PC-3 (cell line): ENCODE measurements at regions not wholly inside any gene's neighbourhood (a gene's known extent, or its start where the extent isn't known, plus 50 kb on each side); places are given as distances from the start of the nearest gene placed in this dataset.

ENCODE experiments used
- ATAC-seq: fragments of 200-7000 bp; cut with Tn5 transposase; 2 replicates; pipeline ENCODE4 v1.9.1; 2020; ENCODE audit warnings: mild to moderate bottlenecking, moderate library complexity
- BruUV-seq: library from RNA; stranded (reverse); fragments of 400-500 nt; replicated peaks from 2 replicates; lab custom pipeline; 2021; lab: Mats Ljungman, UMichigan
- CTCF ChIA-PET: fragments of 300-600 bp; sonication (Branson Sonifier 250); formaldehyde crosslinking; loops from one replicate; lab custom pipeline; 2022; ENCODE audit warnings: antibody characterized with exemption; lab: Charles Lee
- POLR2A ChIA-PET: fragments of 300-600 bp; sonication (Branson Sonifier 250); formaldehyde crosslinking; loops from one replicate; lab custom pipeline; 2022; ENCODE audit warnings: antibody characterized with exemption; ENCODE audit not compliant: unreplicated experiment; lab: Charles Lee
- DNase-seq: peaks from one replicate; pipeline ENCODE4 v3.0.0-alpha.2; 2015
- H2AFZ ChIP-seq: fragments of 300-600 bp; sonication (generic); 2 replicates; pipeline ENCODE4 v1.6.0; 2016; ENCODE audit warnings: antibody characterized with exemption, low read length
- H3F3A ChIP-seq: fragments of 300-600 bp; sonication (generic); one replicate; pipeline ENCODE4 v1.6.0; 2017; ENCODE audit warnings: antibody characterized with exemption, low read length, control low read depth, mild to moderate bottlenecking; ENCODE audit not compliant: unreplicated experiment
- H3K27ac ChIP-seq: fragments of 300-600 bp; sonication (generic); 2 replicates; pipeline ENCODE4 v1.5.1; 2016; ENCODE audit warnings: mild to moderate bottlenecking, low read length
- H3K27me3 ChIP-seq: fragments of 300-600 bp; sonication (generic); 2 replicates; pipeline ENCODE4 v1.6.1; 2016; ENCODE audit warnings: low read length, mixed read lengths
- H3K36me3 ChIP-seq: fragments of 300-600 bp; sonication (generic); 2 replicates; pipeline ENCODE4 v1.6.1; 2016; ENCODE audit warnings: low read depth, mixed run types, low read length, mixed read lengths
- H3K4me1 ChIP-seq: fragments of 300-600 bp; sonication (generic); 2 replicates; pipeline ENCODE4 v1.5.1; 2016; ENCODE audit warnings: low read length; ENCODE audit not compliant: insufficient read depth
- H3K4me2 ChIP-seq: fragments of 300-600 bp; sonication (generic); 2 replicates; pipeline ENCODE4 v1.6.0; 2016; ENCODE audit warnings: low read length
- H3K4me3 ChIP-seq: fragments of 300-600 bp; sonication (generic); 2 replicates; pipeline ENCODE4 v1.5.1; 2016; ENCODE audit warnings: mild to moderate bottlenecking, low read length, mixed read lengths
- H3K79me2 ChIP-seq: fragments of 300-600 bp; sonication (generic); 2 replicates; pipeline ENCODE4 v1.6.1; 2017; ENCODE audit warnings: low read length, mixed read lengths
- H3K9ac ChIP-seq: fragments of 300-600 bp; sonication (generic); 2 replicates; pipeline ENCODE4 v1.6.0; 2016; ENCODE audit warnings: mild to moderate bottlenecking, low read length
- H3K9me2 ChIP-seq: fragments of 300-600 bp; sonication (generic); replicated peaks from 2 replicates; pipeline ENCODE4 v1.6.1; 2016; ENCODE audit warnings: mixed run types, low read length, mixed read lengths
- H3K9me3 ChIP-seq: fragments of 300-600 bp; sonication (generic); 2 replicates; pipeline ENCODE4 v1.6.1; 2016; ENCODE audit warnings: low read length, mixed read lengths
- H4K20me1 ChIP-seq: fragments of 300-600 bp; sonication (generic); 2 replicates; pipeline ENCODE4 v1.6.1; 2016; ENCODE audit warnings: low read length, mixed read lengths
- CTCF ChIP-seq: fragments of 300-600 bp; sonication (generic); conservative IDR thresholded peaks from 2 replicates; pipeline ENCODE4 v1.5.1; 2017; ENCODE audit warnings: antibody characterized with exemption, low read depth, mild to moderate bottlenecking, low read length
- EZH2 ChIP-seq: fragments of 300-600 bp; sonication (generic); IDR thresholded peaks from one replicate; pipeline ENCODE4 v1.6.1; 2017; ENCODE audit warnings: antibody characterized with exemption, mild to moderate bottlenecking, low read length; ENCODE audit not compliant: unreplicated experiment
- EZH2phosphoT487 ChIP-seq: fragments of 300-600 bp; sonication (generic); IDR thresholded peaks from 2 replicates; pipeline ENCODE4 v1.6.1; 2018; ENCODE audit warnings: mild to moderate bottlenecking, antibody characterized with exemption, low read length, borderline replicate concordance
- intact Hi-C: fragments of 100-400 bp; cut with micrococcal nuclease; formaldehyde crosslinking; loops from 2 replicates; pipeline ENCODE4 v1.9.0; 2023

GRCh38 chr4:8785656-8786142 is 85.9 kb downstream of the HMX1 start:
- no peaks in the 10 kb centered on the region for H3K36me3 ChIP-seq
- H4K20me1 ChIP-seq = no peaks in the 10 kb centered on the region
- TF ChIP-seq EZH2 (no peak), EZH2phosphoT487 (no peak), CTCF (no peak)
- H3K79me2 ChIP-seq = no peaks in the 10 kb centered on the region
- no peaks in the 10 kb centered on the region for H3F3A ChIP-seq
- no TSS peak for BruUV-seq
- no peak overlapping the region for H3K9ac ChIP-seq
- peaks cover 10% of the 10 kb centered on the region for H3K27me3 ChIP-seq
- H3K4me2 ChIP-seq = no peak overlapping the region
- no peaks in the 10 kb centered on the region for H3K9me2 ChIP-seq
- ChIA-PET CTCF (no interaction called here), POLR2A (no interaction called here)
- no peaks in the 10 kb centered on the region for H3K9me3 ChIP-seq
- H3K27ac ChIP-seq = no peak overlapping the region
- DNase-seq = no peak
- no peaks in the 10 kb centered on the region for H3K4me1 ChIP-seq
- ATAC-seq = no peak
- intact Hi-C loops = no loop called here
- no peak overlapping the region for H3K4me3 ChIP-seq
- H2AFZ ChIP-seq = no peak overlapping the region

GRCh38 chr4:8783736-8784135 is 87.9 kb downstream of the HMX1 start:
- no peaks in the 10 kb centered on the region for H3K79me2 ChIP-seq
- no peak for DNase-seq
- no peaks in the 10 kb centered on the region for H4K20me1 ChIP-seq
- no TSS peak for BruUV-seq
- H3K9me3 ChIP-seq = no peaks in the 10 kb centered on the region
- H3K4me3 ChIP-seq = no peak overlapping the region
- TF ChIP-seq EZH2phosphoT487 (no peak), CTCF (no peak), EZH2 (no peak)
- POLR2A ChIA-PET = no interaction called here
- no peaks in the 10 kb centered on the region for H3F3A ChIP-seq
- CTCF ChIA-PET = no interaction called here
- H3K4me1 ChIP-seq = no peaks in the 10 kb centered on the region
- no peak for ATAC-seq
- H3K27ac ChIP-seq = no peak overlapping the region
- H3K27me3 ChIP-seq = peaks cover 10% of the 10 kb centered on the region
- no peak overlapping the region for H3K9ac ChIP-seq
- H3K4me2 ChIP-seq = no peak overlapping the region
- H3K9me2 ChIP-seq = no peaks in the 10 kb centered on the region
- intact Hi-C loops = no loop called here
- no peak overlapping the region for H2AFZ ChIP-seq
- no peaks in the 10 kb centered on the region for H3K36me3 ChIP-seq

GRCh38 chr4:8782135-8782534 is 89.5 kb downstream of the HMX1 start:
- no peak overlapping the region for H3K27ac ChIP-seq
- no peak overlapping the region for H3K4me3 ChIP-seq
- intact Hi-C loops = no loop called here
- H4K20me1 ChIP-seq = no peaks in the 10 kb centered on the region
- H3K4me2 ChIP-seq = no peak overlapping the region
- POLR2A ChIA-PET = no interaction called here
- H2AFZ ChIP-seq = no peak overlapping the region
- H3K36me3 ChIP-seq = no peaks in the 10 kb centered on the region
- no peak overlapping the region for H3K9ac ChIP-seq
- H3F3A ChIP-seq = no peaks in the 10 kb centered on the region
- H3K79me2 ChIP-seq = no peaks in the 10 kb centered on the region
- CTCF ChIA-PET = no interaction called here
- no peak for ATAC-seq
- no TSS peak for BruUV-seq
- no peaks in the 10 kb centered on the region for H3K9me3 ChIP-seq
- no peaks in the 10 kb centered on the region for H3K9me2 ChIP-seq
- peaks cover 9% of the 10 kb centered on the region for H3K27me3 ChIP-seq
- H3K4me1 ChIP-seq = no peaks in the 10 kb centered on the region
- no peak for DNase-seq
- no peak for TF ChIP-seq EZH2
- no peak for TF ChIP-seq EZH2phosphoT487
- no peak for TF ChIP-seq CTCF
